Neural cell (in vitro differentiated cells): ENCODE measurements at regions not wholly inside any gene's neighbourhood (a gene's known extent, or its start where the extent isn't known, plus 50 kb on each side); places are given as distances from the start of the nearest gene placed in this dataset.

Experiments used
- CTCF ChIP-seq: fragments of 450-650 bp; IDR thresholded peaks from 2 replicates; pipeline ENCODE4 v1.5.1; 2014; ENCODE audit warnings: antibody characterized with exemption, mild to moderate bottlenecking, moderate library complexity; ENCODE audit not compliant: poor library complexity, severe bottlenecking
- EP300 ChIP-seq: fragments of 450-650 bp; conservative IDR thresholded peaks from 2 replicates; pipeline ENCODE4 v1.6.1; 2014; ENCODE audit warnings: antibody characterized with exemption, mild to moderate bottlenecking, moderate library complexity; ENCODE audit not compliant: poor library complexity, severe bottlenecking
- EZH2 ChIP-seq: fragments of 200-600, 300-800 bp; shearing (Covaris generic), sonication (generic); IDR thresholded peaks from 2 replicates; pipeline ENCODE4 v1.6.1; 2014; ENCODE audit warnings: antibody characterized with exemption, low read length, borderline replicate concordance, mild to moderate bottlenecking; ENCODE audit not compliant: insufficient read depth, poor library complexity, severe bottlenecking
- POLR2AphosphoS5 ChIP-seq: IDR thresholded peaks from 2 replicates; pipeline ENCODE4 v1.6.1; 2012
- RAD21 ChIP-seq: fragments of 450-650 bp; conservative IDR thresholded peaks from 2 replicates; pipeline ENCODE4 v1.6.1; 2014; ENCODE audit warnings: antibody characterized with exemption, mild to moderate bottlenecking, moderate library complexity
- SMC3 ChIP-seq: fragments of 450-650 bp; conservative IDR thresholded peaks from 2 replicates; pipeline ENCODE4 v1.6.1; 2014; ENCODE audit warnings: antibody characterized with exemption, mild to moderate bottlenecking, moderate library complexity; ENCODE audit not compliant: poor library complexity
- TAF1 ChIP-seq: IDR thresholded peaks from 2 replicates; pipeline ENCODE4 v1.6.1; 2012; ENCODE audit warnings: low read depth

- TF ChIP-seq TAF1, result no peak
- TF ChIP-seq CTCF, result no peak
- TF ChIP-seq EP300, result no peak
- TF ChIP-seq SMC3, result no peak
- TF ChIP-seq EZH2, result no peak
- TF ChIP-seq POLR2AphosphoS5, result no peak
- no peak for TF ChIP-seq RAD21
Observed at GRCh38 chr2:2641541-2642410, 310.7 kb upstream of the MYT1L start.
